ENCODE measurements at regions not wholly inside any gene's neighbourhood (a gene's known extent, or its start where the extent isn't known, plus 50 kb on each side); places are given as distances from the start of the nearest gene placed in this dataset.

GRCh38 chr11:81345609-81346008 lies 1388.1 kb downstream of the FAM181B start:
- no peak overlapping the region for H3K27ac ChIP-seq
- no peak overlapping the region for H3K4me3 ChIP-seq
- TF ChIP-seq, protein P1, sequence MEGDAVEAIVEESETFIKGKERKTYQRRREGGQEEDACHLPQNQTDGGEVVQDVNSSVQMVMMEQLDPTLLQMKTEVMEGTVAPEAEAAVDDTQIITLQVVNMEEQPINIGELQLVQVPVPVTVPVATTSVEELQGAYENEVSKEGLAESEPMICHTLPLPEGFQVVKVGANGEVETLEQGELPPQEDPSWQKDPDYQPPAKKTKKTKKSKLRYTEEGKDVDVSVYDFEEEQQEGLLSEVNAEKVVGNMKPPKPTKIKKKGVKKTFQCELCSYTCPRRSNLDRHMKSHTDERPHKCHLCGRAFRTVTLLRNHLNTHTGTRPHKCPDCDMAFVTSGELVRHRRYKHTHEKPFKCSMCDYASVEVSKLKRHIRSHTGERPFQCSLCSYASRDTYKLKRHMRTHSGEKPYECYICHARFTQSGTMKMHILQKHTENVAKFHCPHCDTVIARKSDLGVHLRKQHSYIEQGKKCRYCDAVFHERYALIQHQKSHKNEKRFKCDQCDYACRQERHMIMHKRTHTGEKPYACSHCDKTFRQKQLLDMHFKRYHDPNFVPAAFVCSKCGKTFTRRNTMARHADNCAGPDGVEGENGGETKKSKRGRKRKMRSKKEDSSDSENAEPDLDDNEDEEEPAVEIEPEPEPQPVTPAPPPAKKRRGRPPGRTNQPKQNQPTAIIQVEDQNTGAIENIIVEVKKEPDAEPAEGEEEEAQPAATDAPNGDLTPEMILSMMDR (IDR thresholded peaks at IDR 0.05) = no peak
- no peak for DNase-seq (ENCODE audit: low spot score)

DNA sequence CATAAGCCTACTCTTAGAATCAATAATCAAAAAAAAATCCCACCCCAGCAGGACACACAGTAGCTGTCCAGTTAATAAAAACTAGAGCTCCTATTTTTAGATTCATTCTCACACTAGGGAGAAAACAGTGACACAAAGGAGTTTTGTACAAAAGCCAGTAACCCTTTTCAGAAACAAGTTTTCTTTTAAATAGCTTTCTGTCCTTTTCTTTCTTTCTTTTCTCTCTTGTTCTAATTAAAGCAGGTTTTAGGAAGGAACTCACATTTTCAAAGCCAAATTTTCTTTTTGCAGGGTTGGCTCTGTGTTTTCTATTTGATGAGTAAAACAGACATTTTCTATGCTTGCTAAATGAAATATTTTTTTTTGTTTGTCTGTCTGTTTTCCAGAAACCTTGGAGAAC lies 1390.7 kb downstream of the FAM181B start:
- H3K27ac ChIP-seq = no peak overlapping the region
- no peak for DNase-seq (ENCODE audit: low spot score)
- H3K4me3 ChIP-seq = no peak overlapping the region
- TF ChIP-seq, protein P1 (IDR thresholded peaks at IDR 0.05) = no peak

GRCh38 chr11:81340225-81340624 lies 1393.4 kb downstream of the FAM181B start:
- DNase-seq (ENCODE audit: low spot score) = no peak
- H3K27ac ChIP-seq = no peak overlapping the region
- TF ChIP-seq, protein P1 (IDR thresholded peaks at IDR 0.05) = no peak
- no peak overlapping the region for H3K4me3 ChIP-seq

DNA sequence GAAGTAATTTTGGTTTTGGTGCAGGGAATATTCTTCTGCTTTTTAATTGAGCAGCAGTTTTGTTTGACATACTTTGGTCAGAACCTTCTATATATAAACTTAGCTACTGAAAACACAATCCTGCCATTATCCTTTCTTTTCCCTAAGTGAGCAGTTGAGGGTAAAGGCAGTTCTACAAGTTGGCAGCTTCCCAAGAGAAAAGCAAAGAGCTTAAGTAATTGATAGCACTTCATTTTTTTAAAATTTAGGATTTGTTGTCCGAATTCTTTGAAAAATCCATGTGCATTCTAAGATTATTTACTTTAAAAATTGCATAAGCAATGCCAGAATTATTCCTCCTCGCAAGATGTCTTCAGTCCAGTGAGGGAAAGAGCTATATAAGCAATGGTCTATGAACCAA lies 1394.1 kb downstream of the FAM181B start:
- Histone ChIP-seq H3K4me3 (no peak overlapping the region), H3K27ac (no peak overlapping the region)
- TF ChIP-seq, protein P1 (IDR thresholded peaks at IDR 0.05) = no peak

GRCh38 chr11:81337756-81338155 lies 1395.9 kb downstream of the FAM181B start:
- Histone ChIP-seq H3K4me3 (no peak overlapping the region), H3K27ac (no peak overlapping the region)
- no peak for DNase-seq (ENCODE audit: low spot score)
- TF ChIP-seq, protein P1 (IDR thresholded peaks at IDR 0.05) = no peak

More for the DNA sequence above, 1394.1 kb downstream of the FAM181B start:
- no peak for DNase-seq (ENCODE audit: low spot score)

GRCh38 chr11:81332276-81332675 lies 1401.4 kb downstream of the FAM181B start:
- TF ChIP-seq, protein P1 (IDR thresholded peaks at IDR 0.05) = no peak
- Histone ChIP-seq H3K4me3 (no peak overlapping the region), H3K27ac (no peak overlapping the region)
- DNase-seq (ENCODE audit: low spot score) = no peak

GRCh38 chr11:81331611-81332235 lies 1401.9 kb downstream of the FAM181B start:
- H3K27ac ChIP-seq = no peak overlapping the region
- no peak for DNase-seq (ENCODE audit: low spot score)
- TF ChIP-seq, protein P1 (IDR thresholded peaks at IDR 0.05) = no peak
- H3K4me3 ChIP-seq = no peak overlapping the region

Data from coronary artery (tissue), 2 donors.